Stomach (tissue), 4 donors: ENCODE measurements at regions not wholly inside any gene's neighbourhood (a gene's known extent, or its start where the extent isn't known, plus 50 kb on each side); places are given as distances from the start of the nearest gene placed in this dataset.

Experiments
- CTCF ChIP-seq, 7 experiments: fragments of 450-650 bp in 4 of 7; fragments of 200-600 bp in 3 of 7; sonication (generic) in 3 of 7; IDR thresholded peaks; one replicate each; pipeline ENCODE4 v1.5.1; 2016 to 2019; ENCODE audit warnings: antibody characterized with exemption in 7 of 7, control low read depth in 2 of 7, mild to moderate bottlenecking in 1 of 7
- POLR2A ChIP-seq, 4 donors: fragments of 450-650 bp; IDR thresholded peaks; one replicate each; pipeline ENCODE4 v1.6.1; 2016; ENCODE audit warnings: antibody characterized with exemption in 4 of 4, control low read depth in 2 of 4, mild to moderate bottlenecking in 1 of 4, moderate library complexity in 1 of 4

DNA sequence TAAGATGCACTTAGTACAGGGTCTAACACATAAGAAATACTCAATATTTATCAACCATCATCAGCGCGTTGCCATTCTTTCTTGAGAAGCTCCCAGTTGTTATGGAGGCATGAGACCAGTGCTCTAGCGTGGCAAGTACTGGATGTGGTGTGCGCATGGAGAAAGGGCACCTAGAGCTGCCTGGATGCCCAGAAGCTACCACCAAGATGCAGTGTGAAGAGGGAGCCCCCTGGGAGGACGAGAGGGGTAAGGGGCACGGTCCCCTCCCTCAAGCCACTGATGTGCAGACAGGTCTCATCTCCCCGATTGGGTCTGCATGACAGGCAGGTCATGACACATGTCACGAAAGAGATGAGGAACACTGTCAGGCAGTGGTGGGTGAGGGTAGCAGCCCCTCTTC, 127.7 kb upstream of the CXCL14 start:
- TF ChIP-seq CTCF (IDR thresholded peaks at IDR 0.05) (no peak), POLR2A (IDR thresholded peaks at IDR 0.05) (no peak)
